ENCODE measurements at regions not wholly inside any gene's neighbourhood (a gene's known extent, or its start where the extent isn't known, plus 50 kb on each side); places are given as distances from the start of the nearest gene placed in this dataset.
"Not testable (repeated sequence)": the region's sequence is repeated elsewhere in the genome, so short reads cannot be mapped to it uniquely, and the experiment has no call there.

DNA sequence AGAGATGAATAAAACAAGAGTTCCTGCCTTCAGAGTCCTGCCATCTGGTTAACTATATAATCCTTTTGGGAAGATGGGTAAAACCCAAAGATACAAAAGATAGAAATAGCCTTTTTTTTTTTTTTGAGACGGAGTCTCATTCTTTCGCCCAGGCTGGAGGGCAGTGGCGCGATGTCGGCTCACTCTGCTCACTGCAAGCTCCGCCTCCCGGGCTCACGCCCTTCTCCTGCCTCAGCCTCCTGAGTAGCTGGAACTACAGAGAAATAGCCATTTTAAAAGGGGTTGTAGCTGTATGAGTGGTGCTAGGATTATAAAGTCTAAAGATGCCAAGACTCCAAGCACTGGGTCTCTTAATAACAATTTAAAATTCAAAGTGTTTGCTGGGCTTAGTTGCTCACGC lies 97.2 kb downstream of the KDR start:
- DNase-seq = no peak

DNA sequence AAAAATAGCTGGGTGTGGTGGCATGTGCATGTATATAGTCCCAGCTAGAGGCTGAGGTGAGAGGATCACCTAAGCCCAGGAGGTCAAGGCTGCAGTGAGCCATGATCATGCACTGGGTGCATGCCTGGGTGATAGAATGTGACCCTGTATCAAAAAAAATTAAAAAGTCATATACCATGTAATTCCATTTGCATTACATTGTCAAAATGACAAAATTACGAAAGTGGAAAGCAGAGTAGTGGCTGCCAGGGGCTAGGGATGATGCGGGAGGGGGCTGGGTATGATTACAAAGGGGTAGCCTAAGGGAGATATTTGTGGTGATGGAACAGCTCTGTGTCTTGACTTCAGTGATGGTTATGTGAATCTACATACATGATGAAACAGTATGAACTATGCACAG lies 97.8 kb downstream of the KDR start:
- no peak for DNase-seq

DNA sequence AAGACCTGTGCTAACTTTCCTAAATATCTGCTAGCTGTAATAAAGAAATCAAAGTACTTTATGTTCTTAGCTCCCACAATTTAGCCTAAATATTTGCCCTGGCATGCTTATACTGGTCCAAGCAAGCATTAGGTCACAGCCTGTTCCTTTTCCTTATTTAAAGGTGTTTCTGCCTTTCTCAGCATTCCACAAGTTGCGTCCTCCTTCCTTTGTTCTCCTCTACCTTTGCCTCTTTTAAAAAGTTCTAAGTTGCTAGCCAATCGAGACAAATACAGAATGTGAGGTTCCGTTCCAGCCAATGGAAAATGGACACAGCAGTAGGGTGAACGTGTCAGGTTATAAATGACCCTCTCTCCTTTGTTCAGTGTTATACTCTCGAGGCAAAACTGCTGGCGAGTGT lies 99.9 kb downstream of the KDR start:
- not testable (repeated sequence) for DNase-seq

DNA sequence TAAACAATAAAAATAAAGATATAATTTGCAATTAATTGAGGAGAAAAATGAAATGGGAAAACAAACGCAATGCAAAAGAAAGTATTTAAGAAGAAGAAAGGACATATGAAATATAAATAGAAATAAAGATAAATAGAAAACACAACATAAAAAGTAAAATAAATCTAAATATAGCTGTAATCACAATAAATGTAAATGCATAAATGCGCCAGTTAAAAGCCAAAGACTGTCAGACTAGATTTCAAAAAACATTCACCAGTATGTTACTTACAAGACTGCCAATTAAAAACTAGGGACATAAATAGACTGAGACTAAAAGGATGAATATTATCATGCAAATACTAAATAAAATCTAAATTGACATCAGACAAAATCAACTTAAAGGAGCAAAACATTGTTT lies 102.4 kb downstream of the KDR start:
- DNase-seq = no peak

DNA sequence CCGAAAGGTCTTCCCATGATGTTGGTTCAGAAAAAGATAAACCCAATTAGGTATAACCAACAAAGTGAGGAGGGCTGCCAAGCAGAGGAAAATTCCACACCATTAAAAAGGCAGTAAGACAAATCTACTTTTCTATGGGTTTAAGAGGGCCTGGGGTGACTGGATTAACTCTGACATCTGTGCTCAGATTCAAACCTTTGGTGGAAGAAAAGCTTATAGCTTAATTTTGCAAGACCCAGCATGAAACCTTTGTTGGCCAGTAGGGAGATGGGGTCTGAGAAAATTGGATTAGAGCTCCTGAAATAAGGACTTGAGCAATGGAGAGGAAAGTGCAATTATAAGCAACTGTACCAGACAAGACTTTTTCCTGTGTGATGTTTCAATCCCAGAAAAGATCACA lies 104.2 kb downstream of the KDR start:
- DNase-seq = no peak

DNA sequence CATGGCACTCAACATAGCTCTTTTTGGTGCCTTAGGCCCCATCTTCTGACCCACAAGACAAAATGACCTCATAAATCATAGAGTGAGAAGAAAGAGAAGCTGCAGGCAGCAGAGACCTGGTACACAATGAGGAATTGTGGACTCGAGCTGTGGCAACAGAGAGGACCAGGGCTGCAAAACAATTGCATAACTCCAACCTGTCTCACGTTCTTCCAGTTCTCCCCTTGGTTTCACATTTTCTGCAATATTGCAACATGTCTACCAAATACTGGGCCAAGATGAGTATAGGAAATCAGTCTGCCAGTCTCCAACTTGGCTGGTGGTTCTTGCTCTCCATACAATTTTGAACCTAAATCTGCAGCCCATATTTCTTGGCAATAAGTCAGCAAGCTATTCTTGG lies 105.3 kb downstream of the KDR start:
- no peak for DNase-seq

DNA sequence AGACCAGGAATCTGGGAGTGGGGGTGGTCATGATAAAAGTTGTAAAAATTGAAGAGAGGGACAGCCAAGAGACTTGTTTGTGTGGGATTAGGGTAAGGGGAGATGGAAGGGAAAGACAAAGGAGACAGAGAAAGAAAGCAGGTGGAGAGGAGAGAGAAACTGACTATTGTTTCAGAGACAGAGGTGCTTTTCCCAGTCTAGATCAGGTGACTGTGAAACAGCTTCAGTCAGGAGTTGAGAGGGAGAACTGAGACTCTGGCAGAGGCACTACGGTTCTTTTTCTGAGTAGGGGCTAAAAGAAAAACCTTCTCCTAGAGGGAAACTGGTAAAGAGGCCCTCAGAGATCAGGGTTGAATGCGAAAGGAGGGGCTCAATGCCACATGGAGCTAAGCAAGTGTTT lies 106.4 kb downstream of the KDR start:
- no peak for DNase-seq

DNA sequence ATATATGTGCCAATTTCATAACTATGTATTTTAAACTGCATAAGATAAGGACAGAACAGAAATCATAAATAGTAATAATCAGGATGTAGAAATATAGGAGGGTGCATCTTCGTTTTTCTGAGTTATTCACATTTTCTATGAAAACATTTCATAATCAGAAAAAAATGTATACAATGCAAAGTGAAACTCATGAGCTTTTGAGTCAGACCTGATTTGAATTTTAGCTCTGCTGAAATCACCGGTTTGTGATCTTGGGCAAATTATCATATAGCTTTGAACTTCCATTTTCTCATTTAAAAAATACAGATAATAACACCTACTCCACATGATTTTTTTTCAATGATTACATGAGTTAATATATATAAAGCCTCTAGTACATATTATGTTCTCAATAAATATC lies 106.9 kb downstream of the KDR start:
- no peak for DNase-seq

DNA sequence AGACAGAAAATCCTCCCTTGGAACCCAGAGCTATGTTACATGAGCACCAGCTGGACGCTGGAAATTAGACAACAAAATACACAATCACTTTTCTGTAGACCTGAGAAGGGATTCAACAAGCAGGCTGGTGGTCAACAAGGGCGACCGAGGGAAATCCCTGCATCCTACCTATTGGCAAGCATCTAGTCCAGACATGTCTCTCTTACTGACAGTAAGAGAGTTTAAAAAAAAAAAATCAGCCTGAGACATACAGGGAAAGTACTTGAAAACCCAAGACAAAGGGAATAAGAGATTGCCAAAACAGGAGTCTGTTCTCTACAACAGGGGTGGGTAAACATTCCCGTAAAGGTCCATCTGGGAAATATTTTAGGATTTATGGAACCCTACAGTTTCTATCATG lies 108.0 kb downstream of the KDR start:
- DNase-seq = no peak

DNA sequence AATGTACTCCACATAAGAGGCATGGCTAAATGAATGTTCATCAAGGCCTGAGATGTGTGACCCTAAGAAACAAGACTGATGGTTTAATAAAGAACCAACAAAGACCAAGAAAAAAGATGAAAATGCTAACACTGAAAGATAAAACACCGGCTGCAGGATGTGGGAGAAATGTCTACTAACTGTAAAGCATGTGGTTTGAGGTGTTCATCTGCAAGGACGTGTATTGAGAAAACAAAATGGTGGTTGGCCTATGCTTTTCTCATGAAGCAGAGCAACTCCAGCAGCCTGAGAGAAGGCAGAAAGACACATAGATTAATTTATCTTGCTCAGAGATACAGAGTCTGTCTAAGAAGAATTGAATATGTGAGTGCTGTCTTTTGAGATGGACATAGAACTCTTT lies 109.3 kb downstream of the KDR start:
- DNase-seq = no peak

DNA sequence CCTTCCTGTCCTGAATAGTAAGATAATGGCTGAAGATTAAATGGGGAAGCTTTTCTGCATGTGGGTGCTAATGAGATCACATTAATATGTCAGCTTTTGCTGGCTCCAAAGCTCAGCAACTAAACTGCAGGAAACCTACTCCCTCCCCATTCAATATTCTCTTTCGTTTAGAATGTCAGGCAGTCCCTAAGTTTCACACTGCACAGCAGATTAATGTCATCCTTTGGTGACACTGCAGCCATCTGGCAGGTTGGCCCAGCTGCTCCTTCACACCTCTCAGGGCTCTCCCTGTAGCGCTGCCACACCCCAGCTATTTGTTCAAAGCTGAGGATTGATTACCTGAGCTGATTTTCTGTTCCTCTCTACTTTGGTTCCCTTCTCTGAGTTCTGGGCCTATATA lies 110.5 kb downstream of the KDR start:
- DNase-seq = no peak

DNA sequence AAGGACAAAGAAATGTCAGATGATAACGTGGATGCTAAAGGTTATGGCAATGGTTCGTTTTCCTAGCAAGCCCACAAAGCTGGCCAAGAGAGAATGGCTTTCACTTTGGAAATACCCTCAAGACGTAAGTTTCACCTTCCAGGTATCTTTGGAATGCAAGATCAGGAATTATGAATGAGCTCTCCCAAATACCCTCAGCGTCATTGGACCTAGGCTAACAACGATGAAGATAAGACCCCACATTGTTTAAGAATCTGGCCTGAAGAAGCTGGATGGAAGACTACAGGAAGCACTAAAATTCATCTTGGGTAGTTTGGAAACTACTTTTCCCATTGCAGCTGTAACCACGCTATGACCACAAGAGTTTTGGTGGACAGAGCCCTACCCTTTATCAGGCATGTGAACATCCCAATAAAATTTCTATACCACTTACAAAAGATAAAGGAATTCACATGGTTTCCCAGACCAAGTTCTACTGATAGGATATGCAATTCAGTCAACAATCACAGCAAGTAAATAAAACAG lies 111.9 kb downstream of the KDR start:
- DNase-seq = no peak

DNA sequence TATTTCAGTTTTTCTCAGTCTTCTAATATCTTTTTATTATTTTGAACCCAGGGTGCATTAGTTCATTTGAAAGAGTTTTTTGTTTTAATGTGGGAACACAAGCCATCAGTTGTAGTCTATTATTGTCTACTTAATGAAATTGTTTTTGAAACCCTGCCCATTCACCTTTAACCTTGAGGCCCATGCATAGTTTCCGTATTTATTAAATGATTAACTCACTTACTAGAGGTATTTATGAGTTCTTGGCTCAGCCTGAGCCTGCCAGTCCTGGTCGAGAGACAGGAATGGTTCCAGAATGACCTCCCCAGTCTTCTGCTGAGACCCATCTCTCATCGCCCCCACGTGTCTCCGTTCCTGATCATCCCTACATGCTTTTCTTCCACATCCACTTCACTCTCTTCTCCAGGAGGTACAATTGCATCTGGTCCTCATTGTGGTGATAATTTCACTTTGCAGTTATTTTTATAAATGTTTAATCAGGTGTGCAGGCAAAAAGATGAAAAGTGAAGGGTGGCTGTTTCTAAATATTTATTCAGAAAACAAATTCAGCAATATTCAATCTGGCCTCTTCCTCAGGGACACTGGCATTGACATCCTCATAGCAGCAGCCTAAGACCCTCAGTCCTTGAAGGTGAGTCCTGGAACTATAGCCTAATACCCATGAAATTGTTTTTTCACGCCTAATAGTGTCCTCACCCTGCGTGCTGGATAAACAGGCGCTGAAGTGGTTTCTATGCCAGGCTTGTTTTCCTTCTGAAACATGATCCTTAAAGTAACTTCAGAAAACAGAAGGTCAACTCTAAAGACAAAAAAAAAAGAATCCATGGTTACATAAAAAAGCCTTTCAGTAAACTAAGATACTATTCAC lies 112.8 kb downstream of the KDR start:
- DNase-seq = no peak

DNA sequence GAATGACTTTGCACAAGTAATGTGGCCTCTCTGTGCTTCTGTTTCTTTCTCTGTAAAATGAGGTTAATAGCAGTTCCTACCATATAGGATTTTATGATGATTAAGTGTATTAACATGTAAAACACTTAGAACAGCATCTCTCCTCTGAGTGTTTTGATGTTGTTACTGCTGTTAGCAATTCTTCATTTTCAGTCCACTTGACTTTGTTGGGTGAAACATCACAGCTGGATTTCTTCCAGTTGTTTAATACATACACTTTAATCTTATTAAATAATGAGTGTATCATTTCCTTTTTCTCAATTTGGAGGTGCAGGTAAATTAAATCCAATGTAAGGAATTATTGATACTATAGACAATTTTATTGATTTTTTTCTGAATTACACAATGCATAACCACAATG lies 113.6 kb downstream of the KDR start:
- DNase-seq = no peak

DNA sequence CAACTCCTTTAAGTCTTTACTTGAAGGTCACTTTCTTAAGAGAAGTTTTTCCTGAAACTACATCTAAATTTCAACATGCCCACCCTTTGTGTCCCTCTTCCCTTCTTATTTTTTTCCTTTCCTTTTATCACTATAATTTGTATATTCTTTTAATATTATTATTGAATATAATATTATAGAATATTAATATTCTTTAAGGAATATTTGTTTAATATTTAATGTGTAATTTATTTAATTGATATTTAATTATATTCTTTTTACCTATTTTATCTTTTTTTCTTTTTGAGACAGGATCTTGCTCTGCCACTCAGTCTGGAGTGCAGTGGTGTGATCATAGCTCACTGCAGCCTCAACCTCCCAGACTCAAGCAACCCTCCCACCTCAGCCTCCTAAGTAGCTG lies 114.8 kb downstream of the KDR start:
- DNase-seq = no peak

DNA sequence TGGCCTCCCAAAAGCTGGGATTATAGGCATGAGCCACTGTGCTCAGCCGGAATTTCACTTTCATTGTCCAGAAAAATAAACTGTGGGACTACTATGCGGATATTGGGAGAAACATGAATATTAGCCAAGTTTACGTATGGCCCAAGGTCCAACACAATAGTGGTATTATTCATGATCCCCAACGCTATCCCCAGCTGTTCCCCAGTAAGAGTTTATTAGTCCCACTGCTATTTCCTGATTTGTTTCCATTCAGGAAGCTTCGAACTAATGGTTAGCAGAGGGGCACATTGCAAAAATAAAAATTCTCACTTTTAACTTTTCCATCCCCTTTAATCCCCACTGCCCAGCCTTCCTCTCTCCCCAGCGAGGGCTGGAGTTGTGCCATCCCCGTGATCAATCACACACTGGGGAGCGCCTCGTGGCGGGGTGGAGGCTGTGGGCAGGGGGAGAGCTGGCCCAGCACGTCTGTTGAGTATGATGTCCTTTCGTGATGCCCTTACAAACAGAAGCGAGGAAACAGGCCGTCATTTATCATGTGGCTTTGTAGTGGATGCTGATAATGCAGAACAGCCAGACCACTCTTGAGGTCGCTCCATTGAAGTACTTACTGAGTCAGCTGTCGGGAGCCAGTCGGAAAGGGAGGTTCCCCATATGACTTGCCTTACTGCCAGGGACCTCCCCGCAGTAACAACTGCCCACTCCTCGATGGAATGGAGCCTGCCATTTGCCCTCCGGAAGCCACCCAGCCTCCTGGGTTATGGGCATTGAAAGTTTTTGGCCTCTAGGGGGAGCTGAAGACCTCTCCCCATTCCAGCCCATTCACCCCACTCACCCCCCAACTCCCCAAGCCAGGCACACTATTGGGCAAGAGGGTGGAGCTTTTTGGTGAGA lies 117.0 kb downstream of the KDR start:
- no peak for DNase-seq

DNA sequence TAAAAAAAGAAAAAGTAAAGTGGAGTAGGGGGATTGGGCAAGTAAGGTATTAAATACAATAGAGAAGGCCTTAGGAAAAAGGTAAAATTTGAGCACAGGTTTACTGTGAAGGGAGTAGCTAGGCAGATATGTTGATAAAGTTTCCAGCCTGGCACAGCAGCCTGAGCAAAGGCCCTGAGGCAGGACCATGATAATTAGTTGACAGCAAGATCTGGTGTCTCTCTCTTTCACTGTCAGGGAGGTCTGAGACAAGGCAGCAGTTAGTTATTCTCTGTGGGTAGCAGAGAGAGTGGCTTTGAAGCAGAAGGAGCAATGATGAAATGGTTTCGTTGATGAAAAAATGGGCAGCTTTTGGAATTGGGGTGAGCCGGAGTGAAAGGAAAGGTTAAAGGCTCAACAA lies 119.5 kb downstream of the KDR start:
- DNase-seq = no peak

DNA sequence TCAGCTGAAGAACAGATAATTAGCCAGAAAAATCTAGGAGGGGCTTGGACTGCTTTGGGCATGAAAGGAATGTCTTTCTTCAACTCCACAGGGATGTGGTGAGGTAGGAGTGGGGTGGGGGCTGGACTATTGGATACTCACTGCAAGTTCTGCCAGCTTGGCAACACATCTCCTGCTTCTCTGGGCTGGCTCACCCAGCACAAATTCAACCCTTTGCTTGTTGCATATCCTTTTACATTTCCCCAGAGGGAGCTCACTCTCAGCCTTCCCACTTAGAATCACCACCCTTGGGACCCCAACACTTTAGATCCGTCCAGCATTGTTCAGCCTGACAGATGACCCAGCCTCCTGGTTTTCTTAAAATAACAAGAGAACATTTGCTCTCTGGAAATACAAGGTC lies 120.6 kb downstream of the KDR start:
- DNase-seq = no peak

DNA sequence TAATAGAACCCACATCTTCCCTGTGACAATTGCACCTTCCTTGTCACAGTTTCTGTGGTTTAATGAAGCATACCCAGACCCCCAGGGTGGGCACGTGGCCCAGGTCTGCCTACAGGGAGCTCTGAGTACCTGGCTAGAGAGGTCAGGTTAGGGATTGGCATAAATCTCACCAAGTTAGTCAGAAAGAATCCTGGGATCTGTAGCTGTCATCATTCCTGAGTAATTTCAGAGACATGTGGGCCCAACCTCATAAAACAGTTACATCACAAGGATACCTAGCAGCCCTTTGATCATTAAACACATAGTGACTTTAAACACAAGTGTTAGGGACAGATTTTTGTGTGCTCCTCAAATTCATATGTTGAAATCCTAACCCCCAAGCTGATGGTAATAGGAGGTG lies 123.0 kb downstream of the KDR start:
- no peak for DNase-seq

DNA sequence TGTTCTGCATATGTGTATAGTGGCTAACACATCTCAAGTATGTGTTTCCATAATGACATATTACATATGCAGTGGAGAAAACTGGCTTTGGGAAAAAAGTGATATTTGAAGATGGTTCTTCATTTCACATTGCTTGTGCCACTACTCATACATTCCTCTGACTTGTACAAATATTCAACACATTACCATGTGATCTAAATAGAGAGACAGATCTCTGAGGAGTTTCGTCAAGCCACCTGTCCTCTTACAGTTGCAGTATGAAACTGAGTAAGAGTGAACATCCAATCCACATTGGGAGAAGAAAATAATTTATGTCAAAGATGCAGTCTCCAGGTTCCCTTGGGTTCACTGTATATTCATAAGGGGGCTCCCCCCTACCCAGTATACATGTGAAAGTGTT lies 123.9 kb downstream of the KDR start:
- DNase-seq = no peak

DNA sequence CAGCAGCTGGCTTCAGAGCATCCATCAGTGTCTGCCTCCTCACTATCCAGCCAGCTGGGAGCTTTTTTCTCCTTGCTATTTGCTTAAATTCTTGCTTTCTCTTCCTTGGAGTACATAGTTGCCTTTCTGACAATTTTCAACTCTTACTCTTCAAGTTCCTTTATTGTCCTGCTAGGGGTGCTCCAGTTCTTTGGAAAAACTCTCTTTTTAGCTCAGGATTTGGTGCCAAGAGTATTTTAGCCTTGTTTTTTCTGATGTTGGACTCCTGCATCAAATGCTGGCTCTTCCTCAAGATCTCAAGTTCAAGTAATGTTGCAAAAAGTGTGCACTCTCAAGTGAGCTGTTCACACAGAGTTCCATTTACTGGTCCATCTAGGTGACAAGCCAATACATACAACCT lies 126.4 kb downstream of the KDR start:
- no peak for DNase-seq

DNA sequence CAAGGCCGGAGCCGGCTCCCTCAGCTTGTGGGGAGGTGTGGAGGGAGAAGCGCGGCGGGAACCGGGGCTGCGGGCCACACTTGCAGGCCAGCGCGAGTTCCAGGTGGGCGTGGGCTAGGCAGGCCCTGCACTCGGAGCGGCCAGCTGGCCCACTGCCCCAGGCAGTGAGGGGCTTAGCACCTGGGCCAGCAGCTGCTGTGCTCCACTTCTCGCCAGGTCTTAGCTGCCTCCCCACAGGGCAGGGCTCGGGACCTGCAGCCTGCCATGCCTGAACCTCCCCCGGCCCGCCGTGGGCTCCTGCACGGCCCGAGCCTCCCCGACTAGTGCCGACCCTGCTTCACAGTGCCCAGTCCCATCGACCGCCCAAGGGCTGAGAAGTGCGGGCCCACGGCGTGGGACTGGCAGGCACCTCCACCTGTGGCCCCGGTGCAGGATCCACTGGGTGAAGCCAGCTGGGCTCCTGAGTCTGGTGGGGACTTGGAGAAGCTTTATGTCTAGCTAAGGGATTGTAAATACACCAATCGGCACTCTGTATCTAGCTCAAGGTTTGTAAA lies 131.8 kb downstream of the KDR start:
- not testable (repeated sequence) for DNase-seq

DNA sequence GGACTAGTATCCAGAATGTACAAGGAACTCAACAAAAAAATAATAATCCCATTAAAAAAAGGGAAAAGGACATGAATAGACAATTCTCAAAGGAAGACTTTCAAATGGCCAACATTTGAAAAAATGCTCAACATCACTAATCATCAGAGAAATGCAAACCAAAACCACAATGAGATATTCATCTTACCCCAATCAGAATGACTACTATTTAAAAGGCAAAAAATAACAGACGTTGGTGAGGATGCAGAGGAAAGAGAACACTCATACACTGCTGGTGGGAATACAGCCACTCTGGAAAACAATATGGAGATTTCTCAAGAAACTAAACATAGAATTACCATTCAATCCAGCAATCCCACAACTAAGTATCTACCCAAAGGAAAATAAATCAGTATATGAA lies 133.1 kb downstream of the KDR start:
- DNase-seq = no peak
